Activated naive CD8-positive, alpha-beta T cell treated with anti-CD3 and anti-CD28 coated beads for 36 hours (primary cell): ENCODE measurements at regions not wholly inside any gene's neighbourhood (a gene's known extent, or its start where the extent isn't known, plus 50 kb on each side); places are given as distances from the start of the nearest gene placed in this dataset.
"Not testable (repeated sequence)": the region's sequence is repeated elsewhere in the genome, so short reads cannot be mapped to it uniquely, and the experiment has no call there.

Experiments used
- DNase-seq: peaks from one replicate; pipeline ENCODE4 v3.0.0; 2021
- H3K27ac Mint-ChIP-seq: one replicate; pipeline ENCODE4 v1.8.0; 2022; ENCODE audit warnings: mild to moderate bottlenecking, moderate library complexity, mixed read lengths
- H3K27me3 Mint-ChIP-seq: one replicate; pipeline ENCODE4 v1.8.0; 2022; ENCODE audit warnings: mild to moderate bottlenecking, mixed read lengths
- H3K36me3 Mint-ChIP-seq: one replicate; pipeline ENCODE4 v1.8.0; 2021; ENCODE audit warnings: mild to moderate bottlenecking, mixed read lengths
- H3K4me1 Mint-ChIP-seq: one replicate; pipeline ENCODE4 v1.8.0; 2021; ENCODE audit warnings: mixed read lengths
- H3K4me3 Mint-ChIP-seq: one replicate; pipeline ENCODE4 v1.8.0; 2022; ENCODE audit warnings: mild to moderate bottlenecking, moderate library complexity, mixed read lengths
- H3K9me3 Mint-ChIP-seq: one replicate; pipeline ENCODE4 v1.8.0; 2022; ENCODE audit warnings: mixed read lengths

DNA sequence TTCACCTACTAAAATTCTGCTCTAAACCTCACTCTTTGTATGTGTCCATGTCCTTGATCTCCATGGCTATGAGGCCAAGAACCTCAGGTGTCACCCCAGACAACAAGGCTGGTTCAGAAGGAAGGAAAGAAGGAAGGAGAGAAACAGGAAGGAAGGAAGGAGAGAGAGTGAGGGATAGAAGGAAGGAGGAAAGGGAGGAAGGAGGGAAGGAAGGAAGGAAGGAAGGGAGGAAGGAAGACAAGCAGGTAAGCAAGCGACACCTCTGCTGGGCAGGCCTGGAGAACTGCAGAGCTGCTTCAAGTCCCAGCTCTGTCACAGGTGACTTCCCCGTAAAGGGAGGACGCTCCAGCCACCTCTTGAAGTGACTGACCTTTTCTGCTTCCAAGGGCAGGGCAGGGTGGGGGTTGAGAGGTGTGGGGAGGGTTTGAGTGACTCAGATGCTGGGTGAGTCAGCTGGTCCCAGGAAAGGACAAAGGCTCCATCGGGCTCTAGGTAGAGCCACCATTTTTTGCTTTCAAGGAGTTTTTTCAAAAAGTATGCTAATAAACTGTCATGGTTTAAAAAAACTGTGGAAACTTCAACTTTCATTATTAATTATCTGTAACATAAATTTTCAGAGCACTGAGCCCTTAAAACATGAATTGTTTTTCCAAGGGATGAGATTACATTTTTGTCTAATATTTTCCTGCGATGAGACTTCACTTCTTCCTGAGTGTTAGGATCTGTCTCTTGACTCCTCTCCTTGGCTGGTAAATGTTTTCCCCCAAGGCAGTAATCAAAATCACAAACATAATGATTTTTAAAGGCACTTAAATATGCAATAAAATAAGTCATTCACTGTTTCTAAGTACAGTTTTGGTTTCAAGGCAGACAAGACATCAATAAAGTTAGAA is 90.1 kb upstream of the L3MBTL4 start:
- H3K9me3 Mint-ChIP-seq, result peaks cover 2% of the 10 kb centered on the region
- H3K27ac Mint-ChIP-seq, result no peak overlapping the region
- peaks cover 4% of the 10 kb centered on the region for H3K27me3 Mint-ChIP-seq
- no peak overlapping the region for H3K4me3 Mint-ChIP-seq
- H3K36me3 Mint-ChIP-seq, result no peaks in the 10 kb centered on the region
- H3K4me1 Mint-ChIP-seq, result no peaks in the 10 kb centered on the region
- DNase-seq, result no peak

DNA sequence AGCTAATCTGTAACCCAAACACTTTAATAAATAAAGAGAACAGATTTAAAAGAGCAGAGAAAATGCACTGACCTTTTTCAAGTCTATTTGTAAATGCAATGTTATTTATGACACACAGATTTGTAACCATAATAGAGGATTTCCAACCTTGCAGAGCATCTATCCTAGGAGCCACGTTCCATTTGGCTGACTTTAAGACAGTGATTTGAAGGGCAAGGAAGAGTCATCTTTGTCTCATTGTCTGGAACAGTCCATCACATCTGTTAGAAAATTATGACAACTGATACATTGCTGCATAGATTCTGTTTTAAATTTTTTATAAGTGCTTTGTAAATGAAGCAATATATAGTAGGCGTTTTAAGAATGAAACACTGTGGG is 90.8 kb upstream of the L3MBTL4 start:
- Mint-ChIP-seq H3K4me3 (no peak overlapping the region), H3K36me3 (no peaks in the 10 kb centered on the region), H3K4me1 (no peaks in the 10 kb centered on the region), H3K27me3 (peaks cover 4% of the 10 kb centered on the region), H3K27ac (no peak overlapping the region), H3K9me3 (peaks cover 2% of the 10 kb centered on the region)
- DNase-seq, result no peak

DNA sequence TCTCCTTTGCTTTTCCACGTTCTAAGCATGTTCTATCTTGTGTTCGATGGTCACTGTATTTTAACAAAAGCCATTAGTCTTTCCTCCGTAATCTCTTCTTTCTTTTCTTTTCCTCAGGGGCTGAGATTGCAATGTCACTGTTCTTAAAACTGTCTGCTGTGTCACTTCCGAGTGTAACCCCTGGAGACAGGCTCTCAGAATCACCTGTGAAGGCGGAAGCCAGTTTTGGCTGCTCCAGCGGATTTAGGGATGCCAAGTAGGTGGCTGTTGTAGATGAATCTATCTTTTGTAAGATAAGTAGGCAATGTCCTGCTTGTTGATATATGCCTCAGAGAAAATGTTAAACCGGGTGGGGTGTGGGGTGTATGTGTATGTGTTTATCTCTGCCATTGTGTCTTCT is 94.7 kb upstream of the L3MBTL4 start:
- Mint-ChIP-seq H3K27me3 (no peaks in the 10 kb centered on the region), H3K9me3 (no peaks in the 10 kb centered on the region), H3K4me3 (no peak overlapping the region), H3K36me3 (no peaks in the 10 kb centered on the region), H3K4me1 (no peaks in the 10 kb centered on the region), H3K27ac (no peak overlapping the region)
- DNase-seq, result no peak

GRCh38 chr18:6509832-6510231 is 95.1 kb upstream of the L3MBTL4 start:
- H3K27me3 Mint-ChIP-seq, result no peaks in the 10 kb centered on the region
- H3K9me3 Mint-ChIP-seq, result no peaks in the 10 kb centered on the region
- H3K4me3 Mint-ChIP-seq, result no peak overlapping the region
- H3K36me3 Mint-ChIP-seq, result no peaks in the 10 kb centered on the region
- no peak overlapping the region for H3K27ac Mint-ChIP-seq
- H3K4me1 Mint-ChIP-seq, result no peaks in the 10 kb centered on the region
- DNase-seq, result no peak

- H3K27ac Mint-ChIP-seq, result no peak overlapping the region
- no peak overlapping the region for H3K4me3 Mint-ChIP-seq
- no peaks in the 10 kb centered on the region for H3K4me1 Mint-ChIP-seq
- peaks cover 9% of the 10 kb centered on the region for H3K9me3 Mint-ChIP-seq
- DNase-seq, result no peak
- peaks cover 6% of the 10 kb centered on the region for H3K27me3 Mint-ChIP-seq
- no peaks in the 10 kb centered on the region for H3K36me3 Mint-ChIP-seq
These were observed 106.2 kb upstream of the L3MBTL4 start for GRCh38 chr18:6520901-6521300.

- no peaks in the 10 kb centered on the region for H3K36me3 Mint-ChIP-seq
- peaks cover 9% of the 10 kb centered on the region for H3K9me3 Mint-ChIP-seq
- H3K4me3 Mint-ChIP-seq, result no peak overlapping the region
- no peaks in the 10 kb centered on the region for H3K4me1 Mint-ChIP-seq
- no peak for DNase-seq
- H3K27me3 Mint-ChIP-seq, result peaks cover 6% of the 10 kb centered on the region
- no peak overlapping the region for H3K27ac Mint-ChIP-seq
These were observed 107.2 kb upstream of the L3MBTL4 start for GRCh38 chr18:6521803-6522418.

DNA sequence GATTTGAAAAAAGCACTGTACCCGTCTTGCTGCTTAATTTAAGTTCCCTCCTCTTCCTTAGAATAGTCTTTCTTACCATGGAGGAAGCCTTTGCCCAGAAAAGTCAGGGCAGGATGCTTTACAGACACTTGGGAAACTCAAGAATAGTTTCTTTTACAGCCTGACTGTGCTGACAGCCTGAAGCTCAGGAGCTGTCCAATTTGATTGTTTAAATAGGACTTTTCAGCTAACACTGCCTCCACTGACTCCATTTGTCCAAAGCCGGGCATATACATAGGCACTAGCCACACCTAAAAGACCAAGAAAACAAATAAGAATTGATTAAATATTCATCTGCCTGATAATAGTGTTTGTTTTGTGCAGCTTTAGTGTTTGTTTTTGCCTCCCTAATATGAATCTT is 110.9 kb upstream of the L3MBTL4 start:
- no peak overlapping the region for H3K4me3 Mint-ChIP-seq
- H3K27ac Mint-ChIP-seq, result no peak overlapping the region
- no peaks in the 10 kb centered on the region for H3K4me1 Mint-ChIP-seq
- H3K36me3 Mint-ChIP-seq, result no peaks in the 10 kb centered on the region
- H3K9me3 Mint-ChIP-seq, result peaks cover 2% of the 10 kb centered on the region
- no peak for DNase-seq
- peaks cover 6% of the 10 kb centered on the region for H3K27me3 Mint-ChIP-seq

GRCh38 chr18:6537475-6537874 is 122.8 kb upstream of the L3MBTL4 start:
- H3K4me1 Mint-ChIP-seq, result no peaks in the 10 kb centered on the region
- H3K9me3 Mint-ChIP-seq, result no peaks in the 10 kb centered on the region
- no peaks in the 10 kb centered on the region for H3K36me3 Mint-ChIP-seq
- H3K4me3 Mint-ChIP-seq, result no peak overlapping the region
- H3K27ac Mint-ChIP-seq, result no peak overlapping the region
- no peaks in the 10 kb centered on the region for H3K27me3 Mint-ChIP-seq
- no peak for DNase-seq

DNA sequence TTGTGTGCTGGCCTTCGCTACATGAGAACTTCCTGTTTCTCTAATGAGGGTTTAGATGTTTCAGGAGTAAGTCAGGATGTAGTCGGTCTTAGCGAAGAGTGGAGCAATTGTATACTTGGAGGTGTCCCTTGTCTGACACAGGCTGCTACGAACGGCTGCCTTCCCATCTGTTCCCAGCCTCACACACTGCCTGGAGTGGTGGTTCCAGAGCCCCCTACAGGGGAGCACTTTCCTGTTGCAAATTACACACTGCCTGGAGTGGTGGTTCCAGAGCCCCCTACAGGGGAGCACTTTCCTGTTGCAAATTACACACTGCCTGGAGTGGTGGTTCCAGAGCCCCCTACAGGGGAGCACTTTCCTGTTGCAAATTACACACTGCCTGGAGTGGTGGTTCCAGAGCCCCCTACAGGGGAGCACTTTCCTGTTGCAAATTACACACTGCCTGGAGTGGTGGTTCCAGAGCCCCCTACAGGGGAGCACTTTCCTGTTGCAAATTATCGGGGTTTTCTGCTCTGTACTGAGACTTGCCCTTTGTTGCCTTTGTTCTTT is 126.5 kb upstream of the L3MBTL4 start:
- H3K27ac Mint-ChIP-seq, H3K9me3 Mint-ChIP-seq, H3K4me3 Mint-ChIP-seq, H3K27me3 Mint-ChIP-seq, H3K36me3 Mint-ChIP-seq, H3K4me1 Mint-ChIP-seq, DNase-seq: not testable (repeated sequence)

DNA sequence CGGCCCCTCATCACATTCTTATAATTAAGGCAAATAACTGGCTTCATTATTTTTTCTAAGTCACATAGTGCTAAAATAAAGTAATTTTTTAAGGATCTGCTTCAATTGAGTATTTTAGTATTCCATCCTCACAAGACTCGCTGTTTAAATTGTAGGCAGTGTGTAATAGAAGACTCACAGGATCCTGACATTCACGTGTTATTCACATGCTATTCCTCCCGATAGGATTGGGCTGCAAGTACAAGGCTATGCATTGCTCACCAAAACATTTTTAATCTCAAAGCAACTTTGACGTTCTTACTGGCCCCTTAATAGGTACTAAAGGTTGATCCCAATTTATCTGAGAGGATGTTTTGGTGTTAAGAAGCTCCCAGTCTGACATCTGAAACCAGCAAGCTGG is 127.6 kb upstream of the L3MBTL4 start:
- H3K36me3 Mint-ChIP-seq, result no peaks in the 10 kb centered on the region
- H3K9me3 Mint-ChIP-seq, result no peaks in the 10 kb centered on the region
- H3K4me3 Mint-ChIP-seq, result no peak overlapping the region
- H3K27ac Mint-ChIP-seq, result no peak overlapping the region
- no peaks in the 10 kb centered on the region for H3K4me1 Mint-ChIP-seq
- H3K27me3 Mint-ChIP-seq, result no peaks in the 10 kb centered on the region
- DNase-seq, result no peak

GRCh38 chr18:6543330-6543908 is 128.7 kb upstream of the L3MBTL4 start:
- DNase-seq, result no peak
- H3K36me3 Mint-ChIP-seq, result no peaks in the 10 kb centered on the region
- no peaks in the 10 kb centered on the region for H3K9me3 Mint-ChIP-seq
- no peaks in the 10 kb centered on the region for H3K27me3 Mint-ChIP-seq
- no peak overlapping the region for H3K27ac Mint-ChIP-seq
- H3K4me3 Mint-ChIP-seq, result no peak overlapping the region
- H3K4me1 Mint-ChIP-seq, result no peaks in the 10 kb centered on the region

GRCh38 chr18:6546229-6546628 is 131.5 kb upstream of the L3MBTL4 start:
- Mint-ChIP-seq H3K4me3 (no peak overlapping the region), H3K9me3 (peaks cover under 1% of the 10 kb centered on the region), H3K4me1 (no peaks in the 10 kb centered on the region), H3K36me3 (no peaks in the 10 kb centered on the region), H3K27ac (no peak overlapping the region), H3K27me3 (no peaks in the 10 kb centered on the region)
- no peak for DNase-seq

GRCh38 chr18:6547476-6547875 is 132.8 kb upstream of the L3MBTL4 start:
- no peaks in the 10 kb centered on the region for H3K27me3 Mint-ChIP-seq
- DNase-seq, result no peak
- no peak overlapping the region for H3K4me3 Mint-ChIP-seq
- H3K27ac Mint-ChIP-seq, result no peak overlapping the region
- no peaks in the 10 kb centered on the region for H3K4me1 Mint-ChIP-seq
- H3K36me3 Mint-ChIP-seq, result no peaks in the 10 kb centered on the region
- H3K9me3 Mint-ChIP-seq, result peaks cover 3% of the 10 kb centered on the region

- Mint-ChIP-seq H3K36me3 (no peaks in the 10 kb centered on the region), H3K4me1 (no peaks in the 10 kb centered on the region), H3K27me3 (no peaks in the 10 kb centered on the region), H3K4me3 (no peak overlapping the region), H3K9me3 (peaks cover 3% of the 10 kb centered on the region), H3K27ac (no peak overlapping the region)
- DNase-seq, result no peak
These were observed 138.7 kb upstream of the L3MBTL4 start for GRCh38 chr18:6553234-6553900.
